ENCODE measurements at regions not wholly inside any gene's neighbourhood (a gene's known extent, or its start where the extent isn't known, plus 50 kb on each side); places are given as distances from the start of the nearest gene placed in this dataset.

- H3K27ac ChIP-seq (ENCODE audit: low read depth, low read length), result no peak overlapping the region
- peaks cover 0 to 5% (median 0%) of the 10 kb centered on the region in 5 donors for H3K4me1 ChIP-seq (ENCODE audit: control insufficient read depth in 5 of 5, insufficient read depth in 5 of 5, low read length in 5 of 5)
- no peak overlapping the region for H3K4me3 ChIP-seq (ENCODE audit: low read depth in 1 of 5, low read length in 5 of 5)
- no peaks in the 10 kb centered on the region for H3K36me3 ChIP-seq (ENCODE audit: control insufficient read depth in 5 of 5, insufficient read depth in 5 of 5, low read length in 5 of 5)
- no peak overlapping the region for H3K9ac ChIP-seq (ENCODE audit: low read length in 5 of 5)
- H3K9me3 ChIP-seq (ENCODE audit: control insufficient read depth in 5 of 5, low read length in 5 of 5), result peaks cover 4 to 18% (median 14%) of the 10 kb centered on the region in 5 donors
- H3K27me3 ChIP-seq (ENCODE audit: control insufficient read depth in 5 of 5, insufficient read depth in 4 of 5, low read length in 5 of 5), result peaks cover 16 to 48% (median 36%) of the 10 kb centered on the region in 5 donors
Measured at GRCh38 chr2:240348522-240348921, 86.9 kb upstream of the GPC1 start.

- no peak overlapping the region for H3K4me3 ChIP-seq (ENCODE audit: low read depth in 1 of 5, low read length in 5 of 5)
- no peak overlapping the region for H3K27ac ChIP-seq (ENCODE audit: low read depth, low read length)
- peaks cover 16 to 54% (median 39%) of the 10 kb centered on the region in 5 donors for H3K27me3 ChIP-seq (ENCODE audit: control insufficient read depth in 5 of 5, insufficient read depth in 4 of 5, low read length in 5 of 5)
Measured at GRCh38 chr2:240349133-240350005, 86.1 kb upstream of the GPC1 start.

GRCh38 chr2:240350006-240350355 lies 85.5 kb upstream of the GPC1 start:
- Histone ChIP-seq H3K9me3 (ENCODE audit: control insufficient read depth in 5 of 5, low read length in 5 of 5) (peaks cover 2 to 10% (median 8%) of the 10 kb centered on the region in 5 donors), H3K27me3 (ENCODE audit: control insufficient read depth in 5 of 5, insufficient read depth in 4 of 5, low read length in 5 of 5) (peaks cover 16 to 54% (median 39%) of the 10 kb centered on the region in 5 donors), H3K4me3 (ENCODE audit: low read depth in 1 of 5, low read length in 5 of 5) (no peak overlapping the region), H3K9ac (ENCODE audit: low read length in 5 of 5) (no peak overlapping the region), H3K27ac (ENCODE audit: low read depth, low read length) (no peak overlapping the region), H3K36me3 (ENCODE audit: control insufficient read depth in 5 of 5, insufficient read depth in 5 of 5, low read length in 5 of 5) (no peaks in the 10 kb centered on the region), H3K4me1 (ENCODE audit: control insufficient read depth in 5 of 5, insufficient read depth in 5 of 5, low read length in 5 of 5) (peaks cover 0 to 5% (median under 1%) of the 10 kb centered on the region in 5 donors)

More at GRCh38 chr2:240349133-240350005, 86.1 kb upstream of the GPC1 start:
- Histone ChIP-seq H3K4me1 (ENCODE audit: control insufficient read depth in 5 of 5, insufficient read depth in 5 of 5, low read length in 5 of 5) (peaks cover 0 to 5% (median 0%) of the 10 kb centered on the region in 5 donors), H3K9me3 (ENCODE audit: control insufficient read depth in 5 of 5, low read length in 5 of 5) (peaks cover 4 to 15% (median 14%) of the 10 kb centered on the region in 5 donors), H3K9ac (ENCODE audit: low read length in 5 of 5) (no peak overlapping the region), H3K36me3 (ENCODE audit: control insufficient read depth in 5 of 5, insufficient read depth in 5 of 5, low read length in 5 of 5) (no peaks in the 10 kb centered on the region)

GRCh38 chr2:240350696-240351087 lies 84.8 kb upstream of the GPC1 start:
- Histone ChIP-seq H3K27me3 (ENCODE audit: control insufficient read depth in 5 of 5, insufficient read depth in 4 of 5, low read length in 5 of 5) (peaks cover 16 to 54% (median 39%) of the 10 kb centered on the region in 5 donors), H3K4me1 (ENCODE audit: control insufficient read depth in 5 of 5, insufficient read depth in 5 of 5, low read length in 5 of 5) (peaks cover 0 to 5% (median 3%) of the 10 kb centered on the region in 5 donors), H3K9me3 (ENCODE audit: control insufficient read depth in 5 of 5, low read length in 5 of 5) (peaks cover 0 to 3% (median 1%) of the 10 kb centered on the region in 5 donors), H3K36me3 (ENCODE audit: control insufficient read depth in 5 of 5, insufficient read depth in 5 of 5, low read length in 5 of 5) (no peaks in the 10 kb centered on the region), H3K9ac (ENCODE audit: low read length in 5 of 5) (no peak overlapping the region), H3K4me3 (ENCODE audit: low read depth in 1 of 5, low read length in 5 of 5) (no peak overlapping the region), H3K27ac (ENCODE audit: low read depth, low read length) (no peak overlapping the region)

DNA sequence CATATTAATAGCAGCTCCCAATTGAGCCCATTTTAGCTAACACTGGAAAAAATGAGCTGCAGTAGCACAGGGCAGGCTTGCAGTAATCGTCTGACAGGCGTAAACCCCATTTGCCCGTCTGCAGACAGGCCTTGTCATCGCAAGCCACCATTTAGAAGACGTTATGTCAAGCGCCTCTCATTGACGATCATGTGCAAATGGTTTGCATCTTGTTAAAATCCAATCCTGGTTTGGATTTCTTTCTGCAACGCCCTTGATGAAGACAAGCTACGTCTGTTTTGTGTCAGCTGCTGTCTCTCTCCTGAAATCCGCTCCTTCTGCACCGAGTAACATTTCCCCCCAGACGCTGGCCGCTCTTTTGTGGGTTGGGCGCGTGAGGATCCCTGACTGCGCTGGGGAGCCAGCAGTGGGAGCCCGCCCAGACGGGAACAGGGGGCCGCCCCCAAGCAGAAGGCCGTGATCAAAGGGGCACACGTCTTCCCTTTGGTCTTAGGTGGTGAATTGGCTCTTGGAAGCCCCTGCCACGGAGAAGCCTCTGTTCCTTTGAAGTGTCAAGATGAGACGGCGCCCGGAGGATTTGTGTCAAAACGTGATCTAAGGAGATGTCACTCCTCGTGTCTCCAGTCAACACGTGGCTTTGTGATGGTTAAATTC lies 84.2 kb upstream of the GPC1 start:
- no peak overlapping the region for H3K27ac ChIP-seq (ENCODE audit: low read depth, low read length)
- H3K4me1 ChIP-seq (ENCODE audit: control insufficient read depth in 5 of 5, insufficient read depth in 5 of 5, low read length in 5 of 5), result peaks cover 0 to 5% (median 3%) of the 10 kb centered on the region in 5 donors

DNA sequence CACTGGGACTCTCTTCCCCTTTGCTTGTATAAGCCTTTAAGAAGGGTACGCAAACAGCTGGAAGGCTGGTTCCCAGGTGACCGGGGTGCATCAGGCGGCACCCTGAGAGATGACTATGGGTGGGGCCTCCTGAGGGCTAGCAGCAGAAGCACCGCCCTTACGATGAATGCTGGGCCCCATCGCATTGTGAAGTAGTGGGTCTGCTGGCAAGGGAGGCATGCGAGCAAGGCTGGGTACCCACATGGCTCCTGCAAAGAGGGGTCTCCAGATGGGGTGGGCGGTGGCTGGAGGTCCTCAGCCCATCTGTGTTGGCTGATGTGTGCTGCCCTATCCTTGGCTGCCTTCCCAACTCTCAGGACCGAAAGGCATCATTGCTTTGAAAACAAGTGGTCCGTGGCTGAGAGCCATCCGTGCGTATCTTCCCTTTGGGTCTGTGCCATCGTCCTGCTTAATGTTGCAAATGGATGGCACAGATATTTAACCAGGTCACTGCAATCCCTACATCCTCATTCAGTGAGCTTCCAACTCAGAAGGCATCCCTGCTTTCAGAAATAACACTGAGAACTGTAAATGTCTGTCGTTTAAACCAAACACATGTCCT lies 83.5 kb upstream of the GPC1 start:
- H3K4me3 ChIP-seq (ENCODE audit: low read depth in 1 of 5, low read length in 5 of 5), result no peak overlapping the region
- no peak overlapping the region for H3K27ac ChIP-seq (ENCODE audit: low read depth, low read length)
- H3K9me3 ChIP-seq (ENCODE audit: control insufficient read depth in 5 of 5, low read length in 5 of 5), result no peaks in the 10 kb centered on the region
- H3K4me1 ChIP-seq (ENCODE audit: control insufficient read depth in 5 of 5, insufficient read depth in 5 of 5, low read length in 5 of 5), result peaks cover 0 to 5% (median 3%) of the 10 kb centered on the region in 5 donors
- H3K36me3 ChIP-seq (ENCODE audit: control insufficient read depth in 5 of 5, insufficient read depth in 5 of 5, low read length in 5 of 5), result no peaks in the 10 kb centered on the region
- H3K9ac ChIP-seq (ENCODE audit: low read length in 5 of 5), result no peak overlapping the region
- peaks cover 16 to 57% (median 42%) of the 10 kb centered on the region in 5 donors for H3K27me3 ChIP-seq (ENCODE audit: control insufficient read depth in 5 of 5, insufficient read depth in 4 of 5, low read length in 5 of 5)

More for the DNA sequence above, 84.2 kb upstream of the GPC1 start:
- H3K9me3 ChIP-seq (ENCODE audit: control insufficient read depth in 5 of 5, low read length in 5 of 5), result no peaks in the 10 kb centered on the region
- H3K27me3 ChIP-seq (ENCODE audit: control insufficient read depth in 5 of 5, insufficient read depth in 4 of 5, low read length in 5 of 5), result peaks cover 16 to 57% (median 42%) of the 10 kb centered on the region in 5 donors
- no peak overlapping the region for H3K4me3 ChIP-seq (ENCODE audit: low read depth in 1 of 5, low read length in 5 of 5)
- H3K36me3 ChIP-seq (ENCODE audit: control insufficient read depth in 5 of 5, insufficient read depth in 5 of 5, low read length in 5 of 5), result no peaks in the 10 kb centered on the region
- H3K9ac ChIP-seq (ENCODE audit: low read length in 5 of 5), result no peak overlapping the region

- Histone ChIP-seq H3K36me3 (ENCODE audit: control insufficient read depth in 5 of 5, insufficient read depth in 5 of 5, low read length in 5 of 5) (no peaks in the 10 kb centered on the region), H3K9me3 (ENCODE audit: control insufficient read depth in 5 of 5, low read length in 5 of 5) (no peaks in the 10 kb centered on the region), H3K4me1 (ENCODE audit: control insufficient read depth in 5 of 5, insufficient read depth in 5 of 5, low read length in 5 of 5) (peaks cover 0 to 5% (median 3%) of the 10 kb centered on the region in 5 donors), H3K4me3 (ENCODE audit: low read depth in 1 of 5, low read length in 5 of 5) (no peak overlapping the region), H3K27ac (ENCODE audit: low read depth, low read length) (no peak overlapping the region), H3K9ac (ENCODE audit: low read length in 5 of 5) (no peak overlapping the region), H3K27me3 (ENCODE audit: control insufficient read depth in 5 of 5, insufficient read depth in 4 of 5, low read length in 5 of 5) (peaks cover 12 to 46% (median 36%) of the 10 kb centered on the region in 5 donors)
Measured at GRCh38 chr2:240353086-240353798, 82.2 kb upstream of the GPC1 start.

GRCh38 chr2:240353944-240354343 lies 81.5 kb upstream of the GPC1 start:
- H3K9ac ChIP-seq (ENCODE audit: low read length in 5 of 5), result no peak overlapping the region
- peaks cover 12 to 43% (median 35%) of the 10 kb centered on the region in 5 donors for H3K27me3 ChIP-seq (ENCODE audit: control insufficient read depth in 5 of 5, insufficient read depth in 4 of 5, low read length in 5 of 5)
- peaks cover 0 to 5% (median 3%) of the 10 kb centered on the region in 5 donors for H3K4me1 ChIP-seq (ENCODE audit: control insufficient read depth in 5 of 5, insufficient read depth in 5 of 5, low read length in 5 of 5)
- no peaks in the 10 kb centered on the region for H3K36me3 ChIP-seq (ENCODE audit: control insufficient read depth in 5 of 5, insufficient read depth in 5 of 5, low read length in 5 of 5)
- H3K4me3 ChIP-seq (ENCODE audit: low read depth in 1 of 5, low read length in 5 of 5), result no peak overlapping the region
- no peak overlapping the region for H3K27ac ChIP-seq (ENCODE audit: low read depth, low read length)
- peaks cover 0 to under 1% (median 0%) of the 10 kb centered on the region in 5 donors for H3K9me3 ChIP-seq (ENCODE audit: control insufficient read depth in 5 of 5, low read length in 5 of 5)

- Histone ChIP-seq H3K4me3 (ENCODE audit: low read depth in 1 of 5, low read length in 5 of 5) (no peak overlapping the region), H3K9me3 (ENCODE audit: control insufficient read depth in 5 of 5, low read length in 5 of 5) (peaks cover 1 to 11% (median 8%) of the 10 kb centered on the region in 5 donors), H3K4me1 (ENCODE audit: control insufficient read depth in 5 of 5, insufficient read depth in 5 of 5, low read length in 5 of 5) (peaks cover 0 to 5% (median 3%) of the 10 kb centered on the region in 5 donors), H3K27ac (ENCODE audit: low read depth, low read length) (no peak overlapping the region), H3K36me3 (ENCODE audit: control insufficient read depth in 5 of 5, insufficient read depth in 5 of 5, low read length in 5 of 5) (no peaks in the 10 kb centered on the region), H3K27me3 (ENCODE audit: control insufficient read depth in 5 of 5, insufficient read depth in 4 of 5, low read length in 5 of 5) (peaks cover 8 to 36% (median 27%) of the 10 kb centered on the region in 5 donors), H3K9ac (ENCODE audit: low read length in 5 of 5) (no peak overlapping the region)
Measured at GRCh38 chr2:240355001-240355891, 80.2 kb upstream of the GPC1 start.

All from subcutaneous abdominal adipose tissue (tissue), 5 donors.